ENCODE measurements at regions not wholly inside any gene's neighbourhood (a gene's known extent, or its start where the extent isn't known, plus 50 kb on each side); places are given as distances from the start of the nearest gene placed in this dataset.
"Not testable (repeated sequence)": the region's sequence is repeated elsewhere in the genome, so short reads cannot be mapped to it uniquely, and the experiment has no call there.

DNA sequence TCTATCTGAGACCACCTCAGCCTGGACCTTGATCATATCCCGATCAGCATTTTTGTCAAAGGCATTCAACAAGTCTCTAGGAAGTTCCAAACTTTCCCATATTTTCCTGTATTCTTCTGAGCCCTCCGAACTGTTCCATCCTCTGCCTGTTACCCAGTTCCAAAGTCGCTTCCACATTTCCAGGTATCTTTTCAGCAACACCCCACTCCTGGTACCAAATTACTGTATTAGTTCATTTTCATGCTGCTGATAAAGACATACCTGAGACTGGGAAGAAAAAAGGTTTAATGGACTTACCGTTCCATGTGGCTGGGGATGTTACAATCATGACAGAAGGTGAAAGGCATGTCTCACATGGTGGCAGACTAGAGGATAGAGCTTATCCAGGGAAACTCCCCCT lies 338.1 kb upstream of the LRRC3B start:
- not testable (repeated sequence) for DNase-seq

DNA sequence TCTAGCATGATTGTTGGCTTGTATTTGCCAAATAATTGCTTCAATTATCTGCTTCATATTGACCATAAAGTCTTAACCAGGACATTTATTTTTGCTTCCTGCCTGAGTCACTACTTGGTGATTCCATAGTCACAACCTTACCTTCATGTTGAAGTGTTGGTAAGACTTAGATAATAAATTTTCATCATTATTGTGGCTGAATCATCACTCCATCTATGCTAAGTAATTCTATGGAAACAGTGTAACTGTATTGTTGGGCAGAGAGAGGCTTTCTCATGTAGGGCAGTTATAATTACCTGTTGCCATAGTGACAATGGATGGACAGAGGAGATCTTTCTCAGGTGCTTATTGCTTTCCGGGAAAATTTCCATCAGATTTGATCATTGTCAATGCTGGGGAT lies 330.7 kb upstream of the LRRC3B start:
- DNase-seq, result no peak

DNA sequence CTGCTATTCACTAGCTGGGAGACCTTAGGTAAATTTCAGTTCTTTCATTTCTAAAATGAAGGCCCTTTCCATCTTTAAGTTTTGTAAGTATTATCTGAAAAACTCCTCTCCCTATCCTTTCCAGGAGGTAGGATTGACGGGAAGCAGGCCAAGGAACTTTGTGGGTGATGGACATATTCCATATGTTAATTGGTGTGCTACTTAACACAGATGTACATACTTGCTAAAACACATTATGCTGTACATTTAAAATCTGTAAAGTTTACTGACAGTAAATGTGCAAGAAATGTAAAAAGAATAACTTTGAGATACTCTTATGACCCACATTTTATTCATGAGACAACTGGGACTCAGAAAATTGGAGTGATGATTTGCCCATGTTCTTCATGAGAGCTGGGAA lies 329.8 kb upstream of the LRRC3B start:
- DNase-seq, result no peak

DNA sequence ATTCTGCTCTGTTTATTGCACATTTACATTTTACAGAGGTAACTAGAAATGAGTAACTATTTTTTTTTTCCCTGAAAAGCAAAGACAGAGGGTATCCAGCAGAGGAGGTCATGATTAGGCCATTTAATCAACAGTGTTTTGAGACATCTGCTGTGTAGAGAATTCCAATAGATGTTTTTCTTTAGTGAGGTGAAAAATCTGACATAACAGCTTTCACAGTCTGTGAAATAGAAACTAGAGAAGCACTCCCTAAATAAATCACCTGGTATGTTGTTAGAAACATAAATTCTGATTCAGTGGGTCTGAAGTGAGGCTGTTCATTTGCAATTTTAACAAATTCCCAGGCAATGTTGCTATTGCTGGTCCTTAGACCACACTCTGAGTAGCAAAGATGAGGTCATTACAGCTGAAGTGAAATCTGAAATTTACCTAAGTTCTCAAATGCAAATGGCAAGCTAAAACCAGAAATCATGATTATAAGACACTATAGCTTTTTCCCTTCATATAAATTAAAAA lies 329.2 kb upstream of the LRRC3B start:
- no peak for DNase-seq

DNA sequence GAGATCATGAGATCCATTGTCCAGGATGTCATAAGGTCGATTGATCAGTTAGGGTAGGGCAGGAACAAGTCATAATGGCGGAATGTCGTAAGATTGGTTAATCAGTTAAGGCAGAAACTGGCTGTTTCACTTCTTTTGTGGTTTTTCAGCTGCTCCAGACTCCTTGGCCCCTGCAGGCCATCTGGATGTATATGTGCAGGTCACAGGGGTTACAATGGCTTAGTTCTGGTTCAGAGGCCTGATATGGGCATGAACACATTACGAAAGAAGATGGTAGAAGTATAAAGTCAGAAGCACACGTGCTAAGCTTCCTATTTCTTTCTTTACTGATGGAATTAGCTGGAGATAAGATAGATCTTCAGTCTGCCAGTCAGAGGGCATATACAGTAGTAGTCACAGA lies 315.4 kb upstream of the LRRC3B start:
- no peak for DNase-seq

DNA sequence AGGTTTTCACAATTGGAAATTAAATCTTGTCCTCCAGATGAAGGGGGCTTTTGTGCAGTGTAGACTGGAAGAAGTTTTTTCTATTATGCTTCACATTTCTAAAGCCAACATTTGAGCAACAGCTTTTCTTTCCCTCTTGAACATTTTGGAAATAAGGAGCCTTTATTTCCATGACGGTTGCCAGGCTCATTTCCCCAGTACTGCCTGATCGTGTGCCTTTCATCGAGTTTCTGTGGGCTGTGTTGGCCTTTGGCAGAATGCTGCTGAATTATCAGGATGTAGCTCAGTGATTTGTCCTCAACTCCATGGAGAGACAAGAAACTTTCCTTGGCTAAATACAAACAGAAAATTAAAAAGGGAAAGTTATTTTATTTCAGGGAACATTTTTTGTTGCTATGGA lies 314.8 kb upstream of the LRRC3B start:
- no peak for DNase-seq

DNA sequence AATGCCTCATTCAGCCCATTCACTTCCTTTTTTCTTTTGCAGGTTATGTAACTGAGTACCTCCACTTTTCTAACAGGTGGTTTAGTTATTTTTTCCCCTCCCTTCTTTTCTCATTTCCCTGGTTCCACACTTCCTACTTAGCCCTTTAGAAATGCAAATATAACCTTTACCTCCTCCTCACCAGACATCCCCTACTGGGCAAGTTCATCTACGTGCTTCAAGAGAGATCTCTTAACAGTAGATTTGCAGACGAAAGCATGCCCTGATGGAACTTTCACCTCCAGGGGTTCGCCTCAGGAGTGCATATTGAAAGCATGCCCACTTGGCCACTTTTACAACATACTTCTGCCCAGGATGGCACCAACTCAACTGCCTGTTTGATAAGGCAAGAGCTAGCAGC lies 314.1 kb upstream of the LRRC3B start:
- DNase-seq, result no peak

DNA sequence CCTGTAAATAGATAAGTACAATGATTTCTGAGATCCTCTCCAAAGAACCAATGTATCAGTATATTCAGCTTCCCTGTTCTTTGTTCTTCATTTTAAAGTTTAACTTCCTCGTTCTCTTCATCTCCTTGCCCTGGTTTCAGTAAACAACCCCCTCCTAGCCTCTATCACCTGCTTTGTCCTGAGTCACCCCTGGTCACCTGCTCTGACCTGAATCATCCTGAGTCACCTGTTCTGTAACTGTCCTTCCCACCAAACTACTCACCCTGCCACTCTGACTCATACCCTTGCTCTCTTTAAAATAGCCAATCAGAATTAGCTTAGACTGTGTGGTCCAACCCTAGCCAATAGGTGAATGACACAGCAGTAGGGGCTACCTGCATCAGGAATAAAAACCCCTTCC lies 313.0 kb upstream of the LRRC3B start:
- not testable (repeated sequence) for DNase-seq

DNA sequence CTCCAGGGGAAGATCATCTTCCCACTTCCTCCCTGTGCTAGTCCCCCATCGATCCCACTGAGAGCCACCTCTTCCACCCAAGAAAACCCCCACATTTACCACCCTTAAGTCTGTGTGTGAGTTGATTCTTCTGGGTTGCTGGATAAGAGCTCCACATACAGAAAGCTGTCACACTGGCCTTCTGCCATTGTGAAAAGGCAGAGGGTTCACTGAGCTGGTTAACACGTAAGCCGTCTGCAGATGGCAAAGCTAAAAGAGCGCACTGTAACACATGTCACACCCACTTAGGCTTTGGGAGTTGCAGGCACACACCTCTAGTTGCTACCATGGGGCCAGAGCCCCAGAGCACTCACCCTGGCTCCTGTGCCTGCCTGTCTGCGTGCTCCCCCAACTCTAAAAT lies 309.8 kb upstream of the LRRC3B start:
- DNase-seq, result no peak

DNA sequence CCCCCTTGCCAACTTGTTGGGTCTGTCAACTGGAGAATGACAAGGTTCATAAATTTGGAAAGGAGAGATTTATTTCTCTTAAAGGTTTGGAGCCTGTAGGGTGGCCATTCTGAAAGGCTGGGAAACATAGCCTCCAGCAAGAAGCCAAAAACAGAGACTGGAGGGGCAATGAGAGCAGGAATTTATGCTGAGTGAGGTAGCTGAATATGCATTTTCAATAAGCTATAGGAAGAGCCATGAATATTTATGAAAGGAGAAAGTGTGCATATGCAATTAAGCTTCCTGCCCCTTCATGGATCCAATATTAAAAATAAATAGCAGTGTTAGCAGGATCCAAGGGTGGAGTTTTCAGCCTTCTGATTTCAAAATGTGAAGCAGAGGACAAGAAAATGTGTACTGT lies 306.1 kb upstream of the LRRC3B start:
- no peak for DNase-seq

DNA sequence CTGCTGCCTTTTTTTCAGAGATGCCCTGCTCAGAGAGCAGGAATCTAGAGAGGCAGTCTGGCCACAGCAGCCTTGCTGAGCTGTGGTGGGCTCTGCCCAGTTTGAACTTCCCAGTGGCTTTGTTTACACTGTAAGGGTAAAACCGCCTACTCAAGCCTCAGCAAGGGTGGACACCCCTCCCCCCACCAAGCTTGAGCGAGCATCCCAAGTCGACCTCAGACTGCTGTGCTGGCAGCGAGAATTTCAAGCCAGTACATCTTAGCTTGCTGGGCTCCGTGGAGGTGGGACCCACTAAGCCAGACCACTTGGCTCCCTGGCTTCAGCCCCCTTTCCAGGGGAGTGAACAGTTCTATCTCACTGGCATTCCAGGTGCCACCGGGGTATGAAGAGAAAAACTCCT lies 298.8 kb upstream of the LRRC3B start:
- DNase-seq, result not testable (repeated sequence)

DNA sequence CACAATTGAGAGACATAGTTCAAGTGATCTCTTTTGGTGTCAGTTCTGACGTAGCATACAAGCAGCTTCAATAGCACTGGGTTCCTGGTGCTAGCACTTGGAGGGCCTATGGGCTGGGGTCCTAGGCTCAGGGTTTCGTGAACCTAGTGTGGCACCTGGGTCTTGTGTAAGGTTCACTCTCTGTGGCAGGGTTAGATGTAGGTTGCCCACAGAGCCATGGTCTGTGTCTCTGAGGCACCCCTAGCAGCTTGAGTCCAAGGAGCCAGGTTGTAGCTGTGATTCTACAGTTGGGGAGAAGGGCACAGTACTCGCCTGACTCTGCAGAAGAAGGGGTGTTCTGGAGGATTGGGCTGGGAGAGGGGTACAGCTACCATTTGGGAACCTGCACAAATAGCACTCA lies 282.6 kb upstream of the LRRC3B start:
- DNase-seq, result no peak

DNA sequence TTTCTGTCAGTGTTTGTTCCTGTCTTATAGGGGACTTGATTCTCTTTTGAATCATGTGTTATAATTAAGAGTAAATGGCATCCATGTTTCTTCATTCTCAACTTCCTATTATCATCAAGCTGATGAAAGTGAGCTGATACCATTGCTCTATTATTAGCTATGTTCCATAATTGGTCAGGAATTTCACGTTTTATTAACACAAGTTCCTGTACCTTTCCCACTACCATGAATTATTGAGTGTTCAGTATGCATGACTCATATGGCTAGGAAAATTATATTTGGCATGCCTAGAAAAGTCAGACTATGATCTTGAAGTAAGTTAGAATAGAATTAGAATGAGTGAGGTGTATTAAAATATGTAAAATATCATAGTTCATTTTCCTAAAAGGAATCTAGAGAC lies 278.9 kb upstream of the LRRC3B start:
- DNase-seq, result no peak

DNA sequence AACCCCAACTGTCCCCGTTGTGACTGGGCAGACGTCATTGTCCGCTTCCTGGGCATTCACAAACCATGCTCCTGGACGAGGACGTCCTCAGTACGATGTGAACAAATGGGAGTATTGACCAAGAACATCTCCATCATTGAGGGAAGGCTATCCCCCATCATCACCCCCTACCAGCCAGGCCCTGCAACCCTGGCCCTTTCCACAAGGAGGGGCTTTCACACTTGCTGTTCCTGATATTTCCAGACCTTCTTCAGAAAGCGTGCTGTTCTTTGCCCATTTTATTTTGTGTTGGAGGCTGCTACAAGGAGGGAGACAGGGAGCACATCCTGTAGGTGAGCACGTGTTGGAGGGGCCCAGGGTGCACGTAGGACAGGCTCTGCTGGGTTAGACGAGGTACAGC lies 277.0 kb upstream of the LRRC3B start:
- no peak for DNase-seq

DNA sequence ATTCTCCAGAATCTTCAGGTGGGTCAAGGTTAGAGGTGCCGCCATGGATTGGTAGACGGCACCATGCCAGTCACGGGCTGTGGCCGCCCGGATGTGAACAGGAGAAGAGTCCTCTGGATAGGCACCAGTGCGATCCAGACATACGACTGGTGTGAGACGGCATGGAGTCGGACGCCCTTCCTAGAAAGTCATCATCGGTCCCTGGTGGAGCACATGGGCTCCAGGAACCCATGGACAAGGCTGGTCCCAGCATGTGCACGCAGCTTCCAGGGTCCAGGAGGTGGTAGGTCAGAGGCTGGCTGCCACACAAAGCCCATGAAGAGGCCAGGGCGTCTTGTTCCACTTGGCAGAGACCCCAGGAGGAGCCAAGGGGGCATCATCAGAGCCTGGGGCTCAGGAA lies 276.1 kb upstream of the LRRC3B start:
- no peak for DNase-seq

DNA sequence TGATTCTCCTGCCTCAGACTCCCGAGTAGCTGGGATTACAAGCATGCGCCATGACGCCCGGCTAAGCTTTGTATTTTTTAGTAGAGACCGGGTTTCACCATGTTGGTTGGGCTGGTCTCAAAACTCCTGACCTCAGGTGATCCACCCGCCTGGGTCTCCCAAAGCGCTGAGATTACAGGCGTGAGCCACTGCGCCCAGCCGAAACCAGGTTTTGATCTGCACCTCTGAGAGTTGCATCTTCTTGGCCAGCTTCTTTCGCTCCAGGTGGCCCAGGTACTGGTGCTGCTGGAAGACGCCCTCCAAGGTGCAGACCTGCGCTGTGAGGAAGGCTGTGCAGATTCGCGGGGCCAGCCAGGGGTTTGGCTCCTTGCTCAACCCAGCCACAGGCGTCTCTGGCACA lies 275.4 kb upstream of the LRRC3B start:
- DNase-seq, result no peak

DNA sequence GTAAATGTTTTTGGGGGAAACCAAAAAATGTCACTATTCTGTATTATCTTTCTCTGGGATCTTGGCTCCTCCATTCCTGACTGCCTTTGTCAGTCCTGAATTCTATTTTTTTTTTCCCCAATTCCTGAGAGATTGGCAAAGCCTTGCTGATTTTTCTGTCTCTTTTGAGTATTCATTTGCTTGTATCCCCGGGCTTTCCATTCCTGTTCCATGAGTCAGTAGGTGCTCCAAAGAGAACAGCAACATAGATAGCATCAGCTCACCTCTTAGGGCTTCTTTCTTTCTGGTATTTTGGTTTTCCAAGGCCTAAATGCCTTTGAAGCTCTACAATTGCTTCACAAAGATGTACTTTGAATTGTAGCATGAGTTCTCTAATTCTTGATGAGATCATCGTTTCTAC lies 271.7 kb upstream of the LRRC3B start:
- no peak for DNase-seq

DNA sequence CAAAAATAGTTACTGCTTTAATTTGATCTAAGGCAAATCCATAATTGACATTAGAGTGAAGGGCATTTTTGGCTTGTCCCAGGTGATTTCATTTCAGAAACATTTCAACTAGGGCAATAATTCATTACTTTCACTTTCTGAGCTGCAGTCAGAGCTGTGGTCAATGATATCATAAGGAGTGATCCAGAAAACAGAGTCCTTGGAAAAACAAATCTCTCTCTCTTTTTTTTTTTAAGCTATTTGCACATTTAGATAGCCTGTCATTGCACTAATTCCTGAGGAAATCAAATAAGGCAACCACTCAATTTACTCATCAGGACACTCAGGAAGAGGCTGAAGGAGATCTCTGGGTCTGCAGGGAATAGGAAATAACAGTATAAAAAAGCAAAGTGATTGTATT lies 269.5 kb upstream of the LRRC3B start:
- no peak for DNase-seq

DNA sequence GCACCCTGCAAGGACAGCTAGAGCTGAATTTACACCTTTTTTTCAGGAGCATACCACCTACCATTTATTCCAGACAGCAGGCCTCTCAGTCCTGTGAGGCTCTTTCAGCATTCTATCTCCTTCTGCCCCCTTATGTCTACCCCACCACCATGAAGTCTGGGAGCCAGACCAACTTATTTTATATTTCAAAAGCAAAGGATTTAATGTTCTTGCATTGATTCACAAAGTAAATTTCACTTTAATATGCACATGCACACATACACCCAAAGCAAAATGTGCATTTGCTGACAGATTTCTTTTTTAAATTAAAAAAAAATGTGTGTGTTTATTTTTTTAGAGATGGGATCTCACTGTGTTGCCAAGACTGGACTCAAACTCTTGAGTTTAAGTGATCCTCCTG lies 264.2 kb upstream of the LRRC3B start:
- DNase-seq, result no peak

DNA sequence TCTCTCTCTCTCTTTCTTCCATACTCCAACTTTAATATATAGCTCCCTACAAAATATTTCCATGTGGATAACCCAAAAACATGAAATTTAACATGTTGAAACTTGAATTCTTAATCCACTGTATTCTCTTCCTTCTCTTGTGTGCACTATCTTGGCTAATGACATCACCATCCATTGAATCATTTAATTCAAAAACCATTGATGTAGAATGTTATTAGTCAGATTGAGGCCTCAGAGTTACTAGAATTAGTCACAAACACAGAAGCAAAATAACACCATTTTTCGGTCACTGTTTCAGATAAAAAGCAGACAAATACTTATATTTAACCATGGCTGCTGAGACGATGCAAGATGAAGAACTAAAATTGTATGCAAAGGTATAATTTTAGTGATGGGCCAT lies 256.9 kb upstream of the LRRC3B start:
- no peak for DNase-seq

DNA sequence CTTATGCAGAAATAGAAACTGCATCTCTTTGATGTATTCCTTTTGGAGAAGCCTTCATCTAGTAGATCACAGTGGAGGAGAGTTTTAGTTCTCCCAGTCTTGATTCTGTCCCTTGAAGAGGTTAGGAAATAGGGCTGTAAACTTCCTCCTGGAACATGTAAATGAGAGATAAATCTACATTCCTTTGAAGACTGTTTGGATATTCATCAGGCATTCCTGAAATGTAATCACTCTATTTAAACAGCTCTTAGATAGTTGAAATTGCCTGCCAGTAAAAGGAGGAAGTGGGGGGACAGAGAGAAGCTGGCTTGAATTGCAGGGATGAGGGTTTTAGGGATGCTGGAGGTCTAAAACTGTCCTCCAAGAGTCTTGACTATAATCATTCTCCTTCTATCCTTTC lies 254.3 kb upstream of the LRRC3B start:
- DNase-seq, result no peak

DNA sequence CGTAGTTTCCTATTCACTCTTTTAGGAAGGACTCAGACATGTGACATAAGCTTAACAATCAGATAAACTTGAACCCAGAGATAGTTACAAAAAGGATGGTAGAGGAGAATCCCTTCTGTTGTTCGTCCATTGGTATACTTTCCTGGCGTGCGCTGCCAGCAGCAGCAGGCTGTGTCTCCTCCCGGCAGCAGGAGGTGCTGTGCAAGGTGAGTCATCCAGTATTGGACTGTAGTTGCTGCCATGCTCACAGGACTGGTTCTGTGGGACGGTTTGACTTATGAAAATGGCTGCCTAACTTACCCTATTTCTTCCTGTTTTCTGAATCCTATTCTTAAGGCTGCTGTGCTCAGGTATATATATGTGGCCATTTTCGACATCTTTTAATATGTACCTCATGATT lies 253.4 kb upstream of the LRRC3B start:
- DNase-seq, result no peak

DNA sequence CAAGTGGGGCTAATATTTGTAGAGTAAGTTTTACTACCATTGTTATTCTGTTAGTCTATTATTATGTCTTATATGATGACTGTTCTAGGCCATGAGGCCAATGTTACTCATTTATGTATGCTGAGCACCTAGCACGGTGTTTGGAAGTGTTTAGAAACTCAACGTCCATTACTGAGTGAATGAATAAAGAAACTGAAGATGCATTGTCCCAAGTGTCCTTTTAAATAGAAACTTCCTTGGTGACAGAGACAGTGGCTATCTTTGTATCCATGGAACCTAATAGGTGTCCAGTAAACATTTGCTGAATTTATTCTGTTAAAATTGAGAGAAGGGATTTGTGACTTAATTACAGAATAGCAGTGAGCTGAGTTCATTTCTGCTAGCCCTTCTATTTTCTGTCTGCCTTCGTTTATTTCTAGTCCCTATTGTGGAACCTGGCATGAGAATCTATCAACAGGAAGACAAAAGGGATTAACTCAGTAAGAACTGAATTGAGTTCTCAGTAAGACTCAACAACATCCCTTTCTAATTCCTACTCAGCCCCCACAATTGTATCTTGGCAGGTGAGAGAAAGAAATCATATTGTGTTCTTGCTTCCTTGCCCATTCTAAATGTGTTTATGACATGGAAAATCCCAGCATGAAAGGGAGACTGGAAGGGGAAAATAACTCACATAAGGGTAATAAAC lies 246.6 kb upstream of the LRRC3B start:
- no peak for DNase-seq

DNA sequence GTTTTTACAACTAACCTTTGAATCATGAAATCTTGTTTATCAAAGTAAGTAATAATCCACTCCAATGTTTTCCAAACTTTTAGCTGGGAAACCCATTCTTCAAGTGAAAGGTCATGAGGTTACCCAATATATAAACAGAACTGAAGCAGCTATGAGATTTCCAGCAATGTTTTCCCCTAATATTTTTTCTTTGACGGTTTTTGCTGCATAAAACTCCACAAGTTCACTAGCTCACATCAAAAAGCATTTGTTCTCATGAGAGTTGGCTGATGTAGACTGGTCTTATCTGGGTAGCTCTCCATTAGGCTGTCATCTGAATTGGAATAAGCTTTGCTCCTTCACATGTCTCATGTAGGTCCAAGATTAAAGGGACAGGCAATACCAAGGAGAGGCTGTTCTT lies 241.2 kb upstream of the LRRC3B start:
- DNase-seq, result no peak

DNA sequence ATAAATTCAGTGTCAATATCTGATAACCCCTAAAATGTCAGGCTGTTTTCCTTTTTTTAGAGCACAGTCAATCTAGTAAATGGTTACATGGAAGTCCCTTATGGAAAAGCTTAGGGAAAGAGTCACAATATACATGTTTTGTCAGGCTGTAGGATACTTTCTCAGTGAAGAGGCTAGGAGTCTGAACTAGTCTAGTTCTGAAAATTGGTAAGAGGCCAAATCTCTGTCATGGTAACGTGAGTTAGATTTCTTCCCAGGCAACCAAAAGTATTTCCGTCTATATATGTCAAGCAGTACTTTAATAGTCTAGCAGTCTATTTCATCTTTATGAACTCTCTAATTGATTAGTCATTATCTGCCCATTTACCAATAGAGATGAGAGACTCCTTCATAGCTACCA lies 215.9 kb upstream of the LRRC3B start:
- DNase-seq, result no peak

DNA sequence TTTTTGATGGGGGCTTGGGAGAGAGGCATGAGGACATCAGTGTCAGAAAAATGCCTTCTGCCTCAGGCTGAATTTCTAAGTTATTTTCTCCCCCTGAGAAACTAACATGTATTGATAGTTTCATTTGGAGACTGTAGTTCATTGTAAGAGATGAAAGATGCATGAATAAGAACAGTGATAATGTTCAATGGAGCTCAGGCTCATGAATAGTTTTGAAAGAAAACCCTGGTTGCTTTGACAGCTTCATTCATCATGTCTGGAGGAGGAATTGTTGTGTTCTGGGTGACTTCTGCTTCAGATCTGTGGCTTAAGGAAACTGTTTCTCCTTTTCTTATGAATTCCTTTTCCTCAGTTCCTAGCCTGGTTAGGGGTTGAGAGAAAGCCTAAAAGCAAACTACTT lies 204.0 kb upstream of the LRRC3B start:
- DNase-seq, result no peak
